Neural cell (in vitro differentiated cells): ENCODE measurements at regions not wholly inside any gene's neighbourhood (a gene's known extent, or its start where the extent isn't known, plus 50 kb on each side); places are given as distances from the start of the nearest gene placed in this dataset.
"Not testable (repeated sequence)": the region's sequence is repeated elsewhere in the genome, so short reads cannot be mapped to it uniquely, and the experiment has no call there.

Experiments
- H2AFZ ChIP-seq: fragments of 200-600, 300-800 bp; sonication (generic), shearing (Covaris generic); 2 replicates; pipeline ENCODE4 v1.6.0; 2014; ENCODE audit warnings: low read depth, mild to moderate bottlenecking, antibody characterized with exemption, low read length, moderate library complexity
- H3F3A ChIP-seq: fragments of 200-600 bp; shearing (Covaris generic); 2 replicates; pipeline ENCODE4 v1.6.1; 2016; ENCODE audit warnings: mild to moderate bottlenecking, moderate library complexity, mixed read lengths, antibody characterized with exemption, low read length; ENCODE audit not compliant: insufficient read depth, poor library complexity, severe bottlenecking
- H3K27ac ChIP-seq: fragments of 200-600, 300-800 bp; sonication (generic), shearing (Covaris generic); 2 replicates; pipeline ENCODE4 v1.5.1; 2014; ENCODE audit warnings: mild to moderate bottlenecking, low read length, moderate library complexity
- H3K27me3 ChIP-seq: fragments of 300-800, 200-600 bp; sonication (generic), shearing (Covaris generic); 2 replicates; pipeline ENCODE4 v1.6.0; 2014; ENCODE audit warnings: mild to moderate bottlenecking, low read depth, low read length, moderate library complexity; ENCODE audit not compliant: insufficient read depth
- H3K36me3 ChIP-seq: fragments of 300-800, 200-600 bp; sonication (generic), shearing (Covaris generic); 2 replicates; pipeline ENCODE4 v1.5.1; 2014; ENCODE audit warnings: mild to moderate bottlenecking, antibody characterized with exemption, low read length, moderate library complexity; ENCODE audit not compliant: insufficient read depth
- H3K4me2 ChIP-seq: fragments of 300-800, 200-600 bp; sonication (generic), shearing (Covaris generic); 2 replicates; pipeline ENCODE4 v1.6.0; 2014; ENCODE audit warnings: mild to moderate bottlenecking, low read length
- H3K4me3 ChIP-seq: fragments of 300-800, 200-600 bp; sonication (generic), shearing (Covaris generic); 2 replicates; pipeline ENCODE4 v1.5.1; 2014; ENCODE audit warnings: mild to moderate bottlenecking, low read length, moderate library complexity
- H3K79me2 ChIP-seq: fragments of 200-600 bp; shearing (Covaris generic); replicated peaks from 2 replicates; pipeline ENCODE4 v1.6.0; 2014; ENCODE audit warnings: mild to moderate bottlenecking, low read length, moderate library complexity; ENCODE audit not compliant: insufficient read depth
- H3K9ac ChIP-seq: fragments of 300-800, 200-600 bp; sonication (generic), shearing (Covaris generic); 2 replicates; pipeline ENCODE4 v1.6.1; 2016; ENCODE audit warnings: mild to moderate bottlenecking, low read length, mixed read lengths
- H3K9me2 ChIP-seq: fragments of 200-600 bp; shearing (Covaris generic); 2 replicates; pipeline ENCODE4 v1.6.1; 2016; ENCODE audit warnings: mild to moderate bottlenecking, low read length, mixed read lengths; ENCODE audit not compliant: insufficient read depth
- H3K9me3 ChIP-seq: fragments of 200-600, 300-800 bp; sonication (generic), shearing (Covaris generic); 2 replicates; pipeline ENCODE4 v1.6.1; 2016; ENCODE audit warnings: mild to moderate bottlenecking, mixed run types, low read length, moderate library complexity, mixed read lengths
- H4K20me1 ChIP-seq: fragments of 200-600 bp; shearing (Covaris generic); 2 replicates; pipeline ENCODE4 v1.6.1; 2016; ENCODE audit warnings: mild to moderate bottlenecking, mixed run types; ENCODE audit not compliant: insufficient read depth

DNA sequence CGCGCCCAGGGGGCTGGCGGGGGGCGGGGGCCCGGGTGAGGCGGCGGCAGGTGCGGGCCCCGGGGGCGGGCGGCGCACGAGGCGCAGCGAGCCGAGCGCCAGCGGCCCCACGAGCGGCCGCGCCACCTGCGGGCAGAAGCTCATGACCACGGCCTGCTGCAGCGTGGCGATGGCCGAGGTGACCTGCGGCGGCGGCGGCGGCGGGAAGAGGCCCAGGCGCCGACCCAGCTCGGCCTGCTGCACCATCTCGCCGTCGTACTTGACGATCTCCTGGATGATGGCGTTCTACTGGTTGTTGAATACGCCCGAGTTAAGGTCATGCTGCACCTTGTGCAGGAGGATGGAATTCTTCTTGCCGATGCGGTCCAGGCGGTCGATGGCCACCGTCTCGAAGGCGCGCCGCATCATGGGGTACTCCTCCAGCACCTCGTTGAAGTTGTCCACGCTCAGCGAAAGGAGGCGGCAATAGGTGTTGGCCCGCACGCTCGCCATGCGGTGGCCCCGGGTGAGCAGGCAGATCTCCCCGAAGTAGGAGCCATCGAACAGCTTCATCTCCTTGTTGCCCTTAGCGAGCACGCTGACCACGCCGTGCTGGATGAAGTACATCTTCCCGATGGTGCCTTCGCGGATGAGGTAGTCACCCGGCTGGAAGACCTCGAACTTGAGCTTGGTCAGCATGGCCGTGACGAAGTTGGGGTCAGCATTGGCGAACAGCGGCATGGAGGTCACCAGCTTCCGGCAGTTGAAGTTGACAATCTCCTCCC is 89.5 kb downstream of the GOLGA8K start:
- not testable (repeated sequence) for H4K20me1 ChIP-seq, H2AFZ ChIP-seq, H3K9ac ChIP-seq, H3F3A ChIP-seq, H3K9me3 ChIP-seq, H3K9me2 ChIP-seq, H3K4me2 ChIP-seq, H3K27me3 ChIP-seq, H3K4me3 ChIP-seq, H3K27ac ChIP-seq, H3K79me2 ChIP-seq, H3K36me3 ChIP-seq

DNA sequence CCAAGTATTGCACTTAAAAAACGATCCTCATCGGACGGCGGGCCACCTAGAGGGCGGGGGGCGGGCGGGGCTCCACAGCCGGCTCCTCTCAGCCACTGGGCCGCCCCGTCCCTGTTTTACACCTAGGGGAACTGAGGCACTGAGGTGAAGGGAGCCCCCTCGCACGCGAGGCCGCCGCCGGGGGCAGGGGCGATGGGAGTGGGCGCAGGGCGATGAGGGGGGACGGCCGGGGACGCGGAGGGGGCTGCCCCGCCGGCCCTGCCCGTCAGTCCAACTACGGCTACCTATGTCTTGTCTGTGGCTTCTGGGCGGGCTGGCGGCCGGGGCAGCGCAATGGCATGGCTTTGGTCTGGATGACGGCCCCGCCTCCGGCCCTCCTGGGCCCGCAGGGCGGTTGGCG is 90.4 kb downstream of the GOLGA8K start:
- H3K9ac ChIP-seq, H3K4me3 ChIP-seq, H3F3A ChIP-seq, H2AFZ ChIP-seq, H4K20me1 ChIP-seq, H3K9me3 ChIP-seq, H3K4me2 ChIP-seq, H3K27me3 ChIP-seq, H3K36me3 ChIP-seq, H3K9me2 ChIP-seq, H3K27ac ChIP-seq, H3K79me2 ChIP-seq: not testable (repeated sequence)

DNA sequence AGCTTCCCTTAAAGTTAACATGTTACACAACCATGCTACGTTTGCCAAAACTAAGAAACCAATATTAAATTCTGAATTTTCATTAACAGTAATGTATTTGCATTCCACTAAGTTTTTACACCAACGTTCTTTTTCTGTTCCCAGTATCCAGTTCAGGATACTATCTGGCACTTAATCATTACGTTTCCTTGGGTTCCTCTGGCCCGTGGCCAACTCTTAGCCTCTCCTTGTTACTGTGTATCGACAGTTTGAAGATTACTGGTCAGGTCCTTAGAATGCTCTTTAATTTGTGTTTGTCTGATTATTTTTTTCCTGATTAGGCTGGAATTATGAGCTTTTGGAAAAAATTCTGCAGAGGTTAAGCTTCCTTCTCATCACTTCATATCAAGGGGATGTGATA is 95.5 kb downstream of the GOLGA8K start:
- H3F3A ChIP-seq, H3K9ac ChIP-seq, H3K27ac ChIP-seq, H3K9me2 ChIP-seq, H4K20me1 ChIP-seq, H3K4me2 ChIP-seq, H3K27me3 ChIP-seq, H3K79me2 ChIP-seq, H3K4me3 ChIP-seq, H3K9me3 ChIP-seq, H3K36me3 ChIP-seq, H2AFZ ChIP-seq: not testable (repeated sequence)

DNA sequence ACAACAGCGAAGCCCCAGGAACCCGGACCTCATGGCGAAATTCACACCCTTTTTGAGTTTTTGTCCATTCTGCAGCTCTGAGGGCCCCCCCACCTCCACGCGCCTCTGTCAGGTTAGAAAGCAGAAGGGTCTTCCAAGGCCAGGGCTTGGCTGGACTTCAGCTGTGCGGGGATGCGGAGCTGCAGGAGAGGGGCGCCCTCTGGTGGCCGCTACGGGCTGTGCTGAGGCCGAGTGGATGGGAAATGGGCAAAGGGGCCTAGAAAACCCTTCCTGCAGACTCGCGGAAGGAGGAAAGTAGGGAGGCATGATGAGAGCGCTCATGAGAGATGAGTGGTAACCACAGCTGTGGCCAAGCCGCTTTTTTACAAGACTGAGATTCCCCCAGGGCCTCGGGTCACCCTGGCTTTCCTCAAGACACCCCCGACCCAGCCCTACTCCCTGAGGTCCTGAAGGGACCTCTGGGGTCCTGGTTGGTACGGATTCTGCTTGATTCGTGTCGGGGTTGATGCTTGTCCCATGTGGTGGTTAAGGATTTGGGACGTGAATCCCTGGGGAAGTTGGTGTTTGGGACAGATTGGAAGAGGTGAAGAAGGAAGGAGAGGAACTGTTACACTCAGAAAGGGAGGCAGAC is 126.8 kb downstream of the GOLGA8K start:
- H4K20me1 ChIP-seq, H3K9ac ChIP-seq, H3K4me3 ChIP-seq, H3K79me2 ChIP-seq, H3K9me2 ChIP-seq, H2AFZ ChIP-seq, H3K4me2 ChIP-seq, H3K36me3 ChIP-seq, H3K27me3 ChIP-seq, H3F3A ChIP-seq, H3K9me3 ChIP-seq, H3K27ac ChIP-seq: not testable (repeated sequence)

DNA sequence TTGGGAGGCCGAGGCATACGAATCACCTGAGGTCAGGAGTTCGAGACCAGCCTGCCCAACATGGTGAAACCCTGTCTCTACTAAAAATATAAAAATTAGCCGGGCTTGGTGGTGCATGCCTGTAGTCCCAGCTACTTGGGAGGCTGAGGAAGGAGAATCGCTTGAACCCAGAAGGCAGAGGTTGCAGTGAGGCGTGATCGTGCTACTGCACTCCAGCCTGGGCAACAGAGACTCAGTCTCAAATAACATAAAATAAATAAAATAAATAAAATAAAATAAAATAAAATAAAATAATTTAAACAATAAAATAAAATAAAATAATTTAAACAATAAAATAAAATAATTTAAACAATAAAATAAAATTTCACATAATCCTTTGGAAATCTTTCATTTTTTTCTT is 149.1 kb downstream of the GOLGA8K start:
- H3F3A ChIP-seq, H3K36me3 ChIP-seq, H3K9ac ChIP-seq, H3K9me3 ChIP-seq, H2AFZ ChIP-seq, H3K4me2 ChIP-seq, H3K9me2 ChIP-seq, H3K79me2 ChIP-seq, H4K20me1 ChIP-seq, H3K27ac ChIP-seq, H3K27me3 ChIP-seq, H3K4me3 ChIP-seq: not testable (repeated sequence)

DNA sequence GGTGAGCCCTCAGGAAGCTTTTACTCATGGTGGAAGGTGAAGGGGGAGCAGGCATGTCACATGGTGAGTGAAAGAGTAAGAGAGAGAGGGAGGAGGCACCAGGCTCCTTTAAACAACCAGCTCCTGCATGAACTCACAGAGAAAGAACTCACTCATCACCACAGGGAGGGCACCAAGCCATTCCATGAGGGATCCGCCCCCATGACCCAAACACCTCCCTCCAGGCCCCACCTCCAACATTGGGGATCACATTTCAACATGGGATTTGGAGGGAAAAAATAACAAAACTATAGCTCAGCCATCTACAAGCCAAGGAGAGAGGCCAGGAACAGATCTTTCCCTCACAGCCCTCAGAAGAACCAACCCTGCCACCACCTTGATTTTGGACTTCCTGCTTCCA is 153.9 kb downstream of the GOLGA8K start:
- not testable (repeated sequence) for H3F3A ChIP-seq, H3K4me2 ChIP-seq, H3K9me3 ChIP-seq, H3K27me3 ChIP-seq, H2AFZ ChIP-seq, H3K79me2 ChIP-seq, H3K9ac ChIP-seq, H3K36me3 ChIP-seq, H4K20me1 ChIP-seq, H3K9me2 ChIP-seq, H3K27ac ChIP-seq, H3K4me3 ChIP-seq

DNA sequence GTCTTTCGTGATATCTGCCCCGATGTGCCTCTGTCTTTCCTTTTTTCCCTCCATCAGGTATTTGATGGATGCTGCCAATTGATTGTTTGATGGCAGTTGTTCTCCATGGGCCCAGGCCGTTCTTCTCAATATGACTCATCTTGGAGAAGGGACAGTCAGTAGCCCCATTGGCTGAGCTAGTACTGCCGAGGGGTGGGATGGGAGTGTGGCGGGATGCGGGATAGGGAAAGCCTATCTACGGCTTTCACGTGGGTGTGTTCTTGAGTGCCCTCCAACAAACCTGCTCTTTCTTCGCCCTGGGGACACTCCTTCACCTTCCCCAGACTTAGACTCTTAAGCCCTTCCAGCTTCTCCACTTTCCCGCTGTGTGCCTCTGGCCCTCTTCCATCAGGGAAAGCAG is 159.4 kb downstream of the GOLGA8K start:
- not testable (repeated sequence) for H3K36me3 ChIP-seq

DNA sequence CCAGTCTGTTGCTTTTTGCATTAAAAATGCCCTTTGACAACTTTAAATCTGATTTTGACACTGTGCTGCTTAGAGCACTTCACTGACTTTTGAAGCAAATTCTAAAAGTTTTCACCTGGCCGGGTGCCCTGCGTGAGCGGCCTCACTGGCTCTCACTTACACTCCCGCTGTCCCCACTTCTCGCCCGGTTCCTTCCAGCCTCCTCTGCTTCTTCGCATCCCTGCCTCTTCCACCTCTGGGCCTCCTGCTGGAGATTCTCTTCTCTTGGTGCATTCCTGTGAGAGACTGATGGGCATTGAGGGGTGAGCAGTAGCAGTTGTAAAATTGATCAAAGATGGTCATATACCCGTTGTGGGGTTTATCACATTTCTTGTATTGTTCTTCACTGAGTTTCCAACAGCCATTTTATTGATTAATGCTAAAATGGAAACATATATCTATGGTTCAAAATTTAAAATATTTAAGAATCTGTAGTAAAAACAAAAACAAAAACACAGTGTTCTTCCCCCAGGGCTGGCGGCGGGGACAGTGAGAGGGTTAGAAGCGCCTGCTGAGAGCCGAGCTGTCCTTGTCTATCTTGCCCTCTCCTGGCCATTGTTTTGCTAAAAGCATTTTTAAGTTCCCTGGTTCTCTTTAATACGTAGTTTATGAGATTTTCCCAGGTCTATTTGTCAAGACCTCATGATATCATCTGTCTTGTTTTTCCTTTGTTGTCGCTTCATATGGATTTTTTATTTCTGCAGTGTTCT is 160.1 kb downstream of the GOLGA8K start:
- not testable (repeated sequence) for H3K9me2 ChIP-seq, H3F3A ChIP-seq, H3K79me2 ChIP-seq, H3K4me2 ChIP-seq, H3K36me3 ChIP-seq, H4K20me1 ChIP-seq, H2AFZ ChIP-seq, H3K27ac ChIP-seq, H3K4me3 ChIP-seq, H3K27me3 ChIP-seq, H3K9ac ChIP-seq, H3K9me3 ChIP-seq

More for the DNA sequence above, 159.4 kb downstream of the GOLGA8K start:
- not testable (repeated sequence) for H3K27me3 ChIP-seq, H3K4me2 ChIP-seq, H3K9me3 ChIP-seq, H3F3A ChIP-seq, H3K9ac ChIP-seq, H3K9me2 ChIP-seq, H4K20me1 ChIP-seq, H3K27ac ChIP-seq, H3K79me2 ChIP-seq, H3K4me3 ChIP-seq, H2AFZ ChIP-seq
